Panc1 (cell line): ENCODE measurements at regions not wholly inside any gene's neighbourhood (a gene's known extent, or its start where the extent isn't known, plus 50 kb on each side); places are given as distances from the start of the nearest gene placed in this dataset.

ENCODE experiments used
- ATAC-seq: fragments of 200-7000 bp; cut with Tn5 transposase; 2 replicates; pipeline ENCODE4 v1.9.1; 2020; ENCODE audit warnings: mild to moderate bottlenecking, moderate library complexity
- BruUV-seq: library from RNA; stranded (reverse); fragments of 400-500 nt; replicated peaks from 2 replicates; lab custom pipeline; 2021; lab: Mats Ljungman, UMichigan
- CTCF ChIA-PET: fragments of 300-600 bp; sonication (Branson Sonifier 250); formaldehyde crosslinking; loops from one replicate; lab custom pipeline; 2022; ENCODE audit warnings: antibody characterized with exemption; lab: Charles Lee
- POLR2A ChIA-PET: fragments of 300-600 bp; sonication (Branson Sonifier 250); formaldehyde crosslinking; loops from one replicate; lab custom pipeline; 2022; ENCODE audit warnings: antibody characterized with exemption; lab: Charles Lee
- DNase-seq: peaks from one replicate; pipeline ENCODE4 v3.0.0-alpha.2; 2010; ENCODE audit warnings: low read depth, low spot score
- H3K27ac ChIP-seq: 2 replicates; pipeline ENCODE4 v1.5.1; 2011; ENCODE audit warnings: mild to moderate bottlenecking, low read length, inconsistent platforms
- H3K27me3 ChIP-seq: fragments of 200-500 bp; sonication (Bioruptor generic); 2 replicates; pipeline ENCODE4 v1.6.0; 2014; ENCODE audit warnings: low read length, inconsistent platforms; ENCODE audit not compliant: control insufficient read depth, insufficient read depth
- H3K36me3 ChIP-seq: fragments of 200-500 bp; sonication (Bioruptor generic); 2 replicates; pipeline ENCODE4 v1.5.1; 2014; ENCODE audit warnings: inconsistent platforms, mild to moderate bottlenecking, low read length, moderate library complexity; ENCODE audit not compliant: control insufficient read depth, insufficient read depth
- H3K4me1 ChIP-seq: 2 replicates; pipeline ENCODE4 v1.5.1; 2011; ENCODE audit warnings: inconsistent platforms, mild to moderate bottlenecking, low read length, moderate library complexity; ENCODE audit not compliant: control insufficient read depth, insufficient read depth
- H3K4me3 ChIP-seq, 2 experiments: 2 replicates each; pipeline ENCODE4 v1.5.1; 2011 to 2012; ENCODE audit warnings: low read depth in 2 of 2, low read length in 2 of 2, mild to moderate bottlenecking in 2 of 2, inconsistent platforms in 1 of 2, moderate library complexity in 1 of 2
- H3K9me3 ChIP-seq: fragments of 200-500 bp; sonication (Bioruptor generic); 2 replicates; pipeline ENCODE4 v1.5.1; 2014; ENCODE audit warnings: low read depth, mild to moderate bottlenecking, inconsistent platforms, low read length, moderate library complexity; ENCODE audit not compliant: control insufficient read depth, insufficient read depth
- CTCF ChIP-seq: fragments of 450-650 bp; IDR thresholded peaks from 2 replicates; pipeline ENCODE4 v1.5.1; 2017; ENCODE audit warnings: mild to moderate bottlenecking
- POLR2AphosphoS5 ChIP-seq: IDR thresholded peaks from 2 replicates; pipeline ENCODE4 v1.6.1; 2012; ENCODE audit warnings: mild to moderate bottlenecking, low read depth, low read length, moderate library complexity
- SIN3A ChIP-seq: IDR thresholded peaks from 2 replicates; pipeline ENCODE4 v1.6.1; 2012; ENCODE audit warnings: low read depth, mild to moderate bottlenecking, low read length, moderate library complexity, borderline replicate concordance; ENCODE audit not compliant: insufficient read depth
- TCF7L2 ChIP-seq: IDR thresholded peaks from 2 replicates; pipeline ENCODE4 v1.6.1; 2011; ENCODE audit warnings: mild to moderate bottlenecking, low read depth, low read length, inconsistent platforms
- in situ Hi-C: cut with HindIII; loops from 2 replicates; pipeline ENCODE4 v1.10.0; 2016; ENCODE audit warnings: low sequenced_read_pairs, low pct_unique_long_range_greater_than_20kb
- intact Hi-C: fragments of 100-400 bp; cut with micrococcal nuclease; formaldehyde crosslinking; loops from one replicate; pipeline ENCODE4 v1.10.0; 2022; ENCODE audit not compliant: unreplicated experiment
- TF ChIP-seq, protein P1 (sequence below), 2 experiments: IDR thresholded peaks; 2 replicates each; pipeline ENCODE4 v1.6.1; 2011 to 2012; ENCODE audit warnings: low read depth in 2 of 2, control low read depth in 1 of 2, low read length in 1 of 2, mild to moderate bottlenecking in 1 of 2, moderate library complexity in 1 of 2; ENCODE audit not compliant: insufficient read depth in 1 of 2

DNA sequence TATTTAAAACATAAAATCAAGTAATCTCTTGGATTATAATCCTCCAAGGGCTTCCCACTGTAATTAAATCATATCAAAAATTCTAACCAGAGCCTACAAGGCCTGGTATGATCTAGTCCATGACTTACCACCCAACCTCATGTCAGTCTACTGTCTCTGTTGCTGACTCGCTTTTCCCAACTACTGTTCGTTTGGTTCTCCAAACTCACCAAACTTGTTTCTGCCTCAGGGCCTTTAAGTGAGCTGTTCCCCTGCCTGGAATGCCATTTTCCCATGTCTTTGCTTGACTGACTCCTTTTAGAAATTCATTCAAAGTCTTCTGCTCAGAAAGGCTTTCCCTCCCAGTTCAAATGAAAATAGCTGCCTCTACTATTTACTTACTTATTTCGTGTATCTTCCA, 95.9 kb downstream of the ZC3H11B start:
- ChIA-PET POLR2A (interaction anchor here (0.5 kb wide), 1 partner anchor 53 kb away, joined by 6 read pairs; no protein-coding TSS in a partner anchor), CTCF (no interaction called here)
- intact Hi-C loops: no loop called here
- in situ Hi-C loops: no loop called here
- DNase-seq (no peak), ATAC-seq (no peak)
- Histone ChIP-seq H3K36me3 (no peaks in the 10 kb centered on the region), H3K4me3 (no peak overlapping the region), H3K27ac (no peak overlapping the region), H3K9me3 (no peaks in the 10 kb centered on the region), H3K4me1 (no peaks in the 10 kb centered on the region), H3K27me3 (no peaks in the 10 kb centered on the region)
- TF ChIP-seq TCF7L2 (no peak), POLR2AphosphoS5 (no peak), CTCF (no peak), SIN3A (no peak)
- TF ChIP-seq, protein P1, sequence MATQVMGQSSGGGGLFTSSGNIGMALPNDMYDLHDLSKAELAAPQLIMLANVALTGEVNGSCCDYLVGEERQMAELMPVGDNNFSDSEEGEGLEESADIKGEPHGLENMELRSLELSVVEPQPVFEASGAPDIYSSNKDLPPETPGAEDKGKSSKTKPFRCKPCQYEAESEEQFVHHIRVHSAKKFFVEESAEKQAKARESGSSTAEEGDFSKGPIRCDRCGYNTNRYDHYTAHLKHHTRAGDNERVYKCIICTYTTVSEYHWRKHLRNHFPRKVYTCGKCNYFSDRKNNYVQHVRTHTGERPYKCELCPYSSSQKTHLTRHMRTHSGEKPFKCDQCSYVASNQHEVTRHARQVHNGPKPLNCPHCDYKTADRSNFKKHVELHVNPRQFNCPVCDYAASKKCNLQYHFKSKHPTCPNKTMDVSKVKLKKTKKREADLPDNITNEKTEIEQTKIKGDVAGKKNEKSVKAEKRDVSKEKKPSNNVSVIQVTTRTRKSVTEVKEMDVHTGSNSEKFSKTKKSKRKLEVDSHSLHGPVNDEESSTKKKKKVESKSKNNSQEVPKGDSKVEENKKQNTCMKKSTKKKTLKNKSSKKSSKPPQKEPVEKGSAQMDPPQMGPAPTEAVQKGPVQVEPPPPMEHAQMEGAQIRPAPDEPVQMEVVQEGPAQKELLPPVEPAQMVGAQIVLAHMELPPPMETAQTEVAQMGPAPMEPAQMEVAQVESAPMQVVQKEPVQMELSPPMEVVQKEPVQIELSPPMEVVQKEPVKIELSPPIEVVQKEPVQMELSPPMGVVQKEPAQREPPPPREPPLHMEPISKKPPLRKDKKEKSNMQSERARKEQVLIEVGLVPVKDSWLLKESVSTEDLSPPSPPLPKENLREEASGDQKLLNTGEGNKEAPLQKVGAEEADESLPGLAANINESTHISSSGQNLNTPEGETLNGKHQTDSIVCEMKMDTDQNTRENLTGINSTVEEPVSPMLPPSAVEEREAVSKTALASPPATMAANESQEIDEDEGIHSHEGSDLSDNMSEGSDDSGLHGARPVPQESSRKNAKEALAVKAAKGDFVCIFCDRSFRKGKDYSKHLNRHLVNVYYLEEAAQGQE (IDR thresholded peaks at IDR 0.05; ENCODE audit: insufficient read depth in 1 of 2, low read depth in 2 of 2, low read length in 1 of 2): no peak
- BruUV-seq: no TSS peak

GRCh38 chr1:219514728-219515127, 98.2 kb downstream of the ZC3H11B start:
- no peaks in the 10 kb centered on the region for H3K36me3 ChIP-seq
- in situ Hi-C loops (no loop called here), intact Hi-C loops (no loop called here)
- POLR2A ChIA-PET: no interaction called here
- H3K4me1 ChIP-seq: no peaks in the 10 kb centered on the region
- TF ChIP-seq SIN3A (no peak), TCF7L2 (no peak), CTCF (no peak), POLR2AphosphoS5 (no peak)
- TF ChIP-seq, protein P1 (IDR thresholded peaks at IDR 0.05; ENCODE audit: insufficient read depth in 1 of 2, low read depth in 2 of 2, low read length in 1 of 2): no peak
- no peak overlapping the region for H3K4me3 ChIP-seq
- CTCF ChIA-PET: no interaction called here
- H3K9me3 ChIP-seq: no peaks in the 10 kb centered on the region
- H3K27ac ChIP-seq: no peak overlapping the region
- ATAC-seq: no peak
- no peaks in the 10 kb centered on the region for H3K27me3 ChIP-seq
- no TSS peak for BruUV-seq
- no peak for DNase-seq
